K562 (cell line): ENCODE measurements at regions not wholly inside any gene's neighbourhood (a gene's known extent, or its start where the extent isn't known, plus 50 kb on each side); places are given as distances from the start of the nearest gene placed in this dataset.
A peak's percentile ranks its signal among the peaks of the same experiment; 100 is the strongest.

Experiments used
- ATAC-seq: fragments of 200-7000 bp; cut with Tn5 transposase; 3 replicates; pipeline ENCODE4 v1.9.1; 2020; ENCODE audit warnings: moderate library complexity
- BruUV-seq: library from RNA; stranded (reverse); fragments of 400-500 nt; replicated peaks from 2 replicates; lab custom pipeline; 2021; lab: Mats Ljungman, UMichigan
- CTCF ChIA-PET: fragments of 300-600 bp; formaldehyde crosslinking; extraction: SDS; loops from one replicate; lab custom pipeline; 2021; ENCODE audit warnings: low intra/inter-chr PET ratio; lab: Yijun Ruan, JAX
- POLR2A ChIA-PET: fragments of 300-600, 350-650 bp; sonication (Branson Sonifier 250); formaldehyde crosslinking; extraction: SDS; loops from one replicate; lab custom pipeline; 2021; ENCODE audit warnings: antibody characterized with exemption, inconsistent platforms; lab: Yijun Ruan, JAX
- DNase-seq, 4 experiments: peaks; one replicate each; pipeline versions ENCODE4 v3.0.0 to v3.0.0-alpha.2; 2011 to 2018; ENCODE audit warnings: low spot score in 3 of 4, mixed read lengths in 3 of 4; ENCODE audit errors: extremely low read depth in 1 of 4
- FAIRE-seq: peaks from 2 replicates; lab custom pipeline; 2011; peaks lifted over from hg19 to GRCh38; lab: Jason Lieb, UNC
- H2AFZ ChIP-seq: 2 replicates; pipeline ENCODE4 v1.6.0; 2011; ENCODE audit warnings: low read depth, low read length, control low read depth, inconsistent platforms
- H3K27ac ChIP-seq: fragments of 200-600 bp; 3 replicates; pipeline ENCODE4 v1.8.0; 2011; ENCODE audit warnings: low read depth, mild to moderate bottlenecking, control low read depth, inconsistent platforms, low read length, moderate library complexity, mixed read lengths; ENCODE audit errors: extremely low read depth
- H3K27me3 ChIP-seq, 2 experiments: fragments of 300-600 bp in 1 of 2; 2 replicates in 1 of 2; 3 replicates in 1 of 2; pipeline versions ENCODE4 v1.6.0 to v1.8.0; 2011; ENCODE audit warnings: inconsistent platforms in 2 of 2, low read length in 2 of 2, mild to moderate bottlenecking in 1 of 2, mixed read lengths in 1 of 2, moderate library complexity in 1 of 2; ENCODE audit not compliant: control insufficient read depth in 2 of 2, insufficient read depth in 2 of 2
- H3K36me3 ChIP-seq: fragments of 300-600 bp; 3 replicates; pipeline ENCODE4 v1.8.0; 2011; ENCODE audit warnings: mild to moderate bottlenecking, low read length, inconsistent platforms; ENCODE audit not compliant: control insufficient read depth, insufficient read depth
- H3K4me1 ChIP-seq, 2 experiments: fragments of 200-600 bp in 1 of 2; replicated peaks in 1 of 2; 2 replicates in 1 of 2; 3 replicates in 1 of 2; pipeline versions ENCODE4 v1.5.1 to v1.8.0; 2011; ENCODE audit warnings: inconsistent platforms in 2 of 2, low read length in 2 of 2, mild to moderate bottlenecking in 1 of 2, mixed read lengths in 1 of 2, moderate library complexity in 1 of 2; ENCODE audit not compliant: control insufficient read depth in 2 of 2, insufficient read depth in 2 of 2
- H3K4me2 ChIP-seq: 2 replicates; pipeline ENCODE4 v1.6.1; 2011; ENCODE audit warnings: low read length, control low read depth, inconsistent platforms, mixed read lengths; ENCODE audit not compliant: insufficient read depth
- H3K4me3 ChIP-seq: fragments of 200-600 bp; sonication (generic), shearing (Covaris generic); 2 replicates; pipeline ENCODE4 v1.5.1; 2016; ENCODE audit warnings: control low read depth, inconsistent platforms
- H3K79me2 ChIP-seq: fragments of 200-600 bp; 3 replicates; pipeline ENCODE4 v1.8.0; 2011; ENCODE audit warnings: low read length, inconsistent platforms; ENCODE audit not compliant: control insufficient read depth, insufficient read depth
- H3K9ac ChIP-seq, 2 experiments: 2 replicates each; pipeline versions ENCODE4 v1.6.0 to v1.6.1; 2011; ENCODE audit warnings: low read depth in 2 of 2, low read length in 2 of 2, control low read depth in 1 of 2, inconsistent platforms in 1 of 2, mild to moderate bottlenecking in 1 of 2, mixed read lengths in 1 of 2; ENCODE audit not compliant: insufficient read depth in 1 of 2
- H3K9me1 ChIP-seq: one replicate; pipeline ENCODE4 v1.6.0; 2011; ENCODE audit warnings: inconsistent platforms, mild to moderate bottlenecking, low read length, moderate library complexity; ENCODE audit not compliant: control insufficient read depth, insufficient read depth
- H3K9me3 ChIP-seq: replicated peaks from 2 replicates; pipeline ENCODE4 v1.5.1; 2011; ENCODE audit warnings: low read depth, low read length, inconsistent platforms; ENCODE audit not compliant: control insufficient read depth, insufficient read depth
- H4K20me1 ChIP-seq: replicated peaks from 2 replicates; pipeline ENCODE4 v1.6.1; 2011; ENCODE audit warnings: low read length, inconsistent platforms, mixed read lengths; ENCODE audit not compliant: control insufficient read depth, insufficient read depth
- DPF2 ChIP-seq: fragments of 450-650 bp; IDR thresholded peaks from 2 replicates; pipeline ENCODE4 v1.6.1; 2016
- FOXK1 ChIP-seq: sonication (generic); formaldehyde crosslinking; IDR thresholded peaks from 2 replicates; pipeline ENCODE4 v1.8.0; 2022; ENCODE audit warnings: missing genetic modification reagents, mild to moderate bottlenecking, borderline replicate concordance
- GTF2F1 ChIP-seq: IDR thresholded peaks from 2 replicates; pipeline ENCODE4 v1.6.1; 2011; ENCODE audit warnings: low read depth, low read length, improper control_type of control experiment
- HMGN3 ChIP-seq: IDR thresholded peaks from 2 replicates; pipeline ENCODE4 v1.6.1; 2011; ENCODE audit warnings: borderline replicate concordance, low read depth, mild to moderate bottlenecking, mixed read lengths, low read length; ENCODE audit not compliant: insufficient read length; ENCODE audit errors: extremely low read depth
- KLF1 ChIP-seq: fragments of 450-650 bp; IDR thresholded peaks from 2 replicates; pipeline ENCODE4 v1.6.1; 2016; ENCODE audit warnings: missing genetic modification characterization, missing compliant biosample characterization
- MYC ChIP-seq, 2 experiments: fragments of 250-450 bp in 1 of 2; sonication (Bioruptor Pico) in 1 of 2; IDR thresholded peaks; 2 replicates each; pipeline versions ENCODE4 v1.5.1 to v1.6.1; 2012 to 2021; ENCODE audit warnings: low read depth in 2 of 2, borderline replicate concordance in 1 of 2, improper control_type of control experiment in 1 of 2, low read length in 1 of 2, mild to moderate bottlenecking in 1 of 2, moderate library complexity in 1 of 2
- NFIC ChIP-seq: fragments of 450-650 bp; IDR thresholded peaks from 2 replicates; pipeline ENCODE4 v1.6.1; 2017; ENCODE audit warnings: mild to moderate bottlenecking, inconsistent platforms
- PHF8 ChIP-seq: fragments of 200-600 bp; sonication (generic); IDR thresholded peaks from 2 replicates; pipeline ENCODE4 v1.6.1; 2012; ENCODE audit warnings: mixed run types, mild to moderate bottlenecking, inconsistent platforms, low read length, moderate library complexity, borderline replicate concordance
- RAD51 ChIP-seq: fragments of 450-650 bp; IDR thresholded peaks from 2 replicates; pipeline ENCODE4 v1.7.1; 2016; ENCODE audit warnings: low read depth, mild to moderate bottlenecking, borderline replicate concordance
- RBM15 ChIP-seq: fragments of 200-400 bp; formaldehyde crosslinking; IDR thresholded peaks from 2 replicates; pipeline ENCODE4 v1.6.1; 2018; ENCODE audit warnings: mild to moderate bottlenecking, low read length, moderate library complexity; ENCODE audit not compliant: insufficient read depth
- SMARCA4 ChIP-seq: fragments of 450-650 bp; IDR thresholded peaks from 2 replicates; pipeline ENCODE4 v1.6.1; 2016
- TAF9B ChIP-seq: fragments of 450-650 bp; IDR thresholded peaks from 2 replicates; pipeline ENCODE4 v1.6.1; 2018; ENCODE audit warnings: mild to moderate bottlenecking; ENCODE audit not compliant: partially characterized antibody
- ZNF12 ChIP-seq: sonication (generic); formaldehyde crosslinking; IDR thresholded peaks from 2 replicates; pipeline ENCODE4 v1.4.0; 2020; ENCODE audit warnings: mild to moderate bottlenecking, missing genetic modification reagents
- WGBS: fragments of 100-300 bp; shearing (Covaris generic); methylation state at CpG from one replicate; pipeline ENCODE4 v1.1.6; 2016; ENCODE audit warnings: low coverage, mixed read lengths; ENCODE audit not compliant: insufficient coverage; ENCODE audit errors: missing lambda C conversion rate; 5-methylcytosine and 5-hydroxymethylcytosine counted together
- in situ Hi-C: fragments of 300-500 bp; cut with MboI; formaldehyde crosslinking; loops from 4 replicates; pipeline ENCODE4 v1.15.0; 2018; ENCODE audit warnings: inconsistent platforms, mixed read lengths
- intact Hi-C: fragments of 100-400 bp; cut with micrococcal nuclease; formaldehyde crosslinking; loops from 2 replicates; pipeline ENCODE4 v1.14.2; 2022
- TF ChIP-seq, protein P1 (sequence below): fragments of 150-350 bp; conservative IDR thresholded peaks from 2 replicates; pipeline ENCODE4 v1.6.1; 2014; ENCODE audit warnings: low read length
- TF ChIP-seq, protein P2 (sequence below): fragments of 250-450 bp; sonication (Bioruptor Pico); IDR thresholded peaks from 2 replicates; pipeline ENCODE4 v1.4.0; 2020; ENCODE audit warnings: mild to moderate bottlenecking
- TF ChIP-seq, protein P3 (sequence below), 2 experiments: fragments of 450-650 bp; IDR thresholded peaks; 2 replicates each; pipeline ENCODE4 v1.6.1; 2016

DNA sequence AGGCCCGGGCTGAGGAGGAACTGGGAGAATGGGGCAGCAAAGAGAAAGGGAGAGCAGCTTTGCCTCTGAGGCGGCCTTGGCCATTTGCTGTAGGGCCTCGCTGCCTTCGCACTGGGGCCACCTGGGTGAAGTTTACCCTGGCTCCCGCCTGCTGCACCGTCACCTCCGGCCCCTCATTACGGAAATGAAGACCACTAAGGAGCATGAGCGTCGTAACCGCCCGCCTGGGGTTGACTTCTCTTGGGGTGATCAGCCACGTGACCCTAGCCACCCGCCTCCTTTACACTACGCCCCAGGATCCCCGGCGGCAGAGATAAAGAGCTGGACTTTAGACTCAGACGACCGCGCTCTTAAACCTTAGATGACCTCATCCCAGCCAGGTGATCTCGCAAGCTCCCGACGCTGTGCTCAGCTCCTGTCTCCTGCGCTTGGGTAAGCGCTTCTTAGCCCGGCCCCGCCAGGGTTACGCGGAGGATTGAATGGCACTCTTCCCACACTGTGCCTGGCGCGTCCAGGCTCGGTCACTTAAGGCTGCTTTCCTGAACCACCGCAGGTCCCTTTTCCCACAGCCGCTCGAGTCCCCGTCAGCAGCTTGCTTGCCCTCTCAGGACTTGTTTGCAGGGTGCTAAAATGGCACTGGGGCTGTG is 107.9 kb upstream of the LARP1 start:
- intact Hi-C loops (loop anchor here (10.0 kb wide), 1 partner anchor 648 kb away; no protein-coding TSS in a partner anchor), in situ Hi-C loops (loop anchor here (10.0 to 25.0 kb wide), 3 partner anchors 158 to 640 kb away; partner anchors contain the start of gene KIF4B)
- peak overlapping the region; percentile 48 to 91; a peak in 3 of 4 replicates for H3K9ac ChIP-seq
- FAIRE-seq (no peak), DNase-seq (peak; percentile 70 to 86 (median 79)), ATAC-seq (peak; percentile 85)
- no peaks in the 10 kb centered on the region for H3K79me2 ChIP-seq
- ChIA-PET CTCF (interaction anchor here (0.6 to 1.3 kb wide), 2 partner anchors 165 to 403 kb away, joined by 3 to 7 read pairs; no protein-coding TSS in a partner anchor), POLR2A (interaction anchor here (0.6 to 1.5 kb wide), 7 partner anchors 16 to 402 kb away, joined by 3 to 4 read pairs (median 3); no protein-coding TSS in a partner anchor)
- H3K4me3 ChIP-seq, result peak overlapping the region; percentile 20; the same call in 1 of the 2 replicates
- BruUV-seq, result no TSS peak
- no peaks in the 10 kb centered on the region for H3K9me1 ChIP-seq
- H4K20me1 ChIP-seq, result no peaks in the 10 kb centered on the region
- H3K9me3 ChIP-seq, result no peaks in the 10 kb centered on the region
- H2AFZ ChIP-seq, result peak overlapping the region; percentile 91
- peak overlapping the region; percentile 24; the same call in 1 of the 3 replicates for H3K27ac ChIP-seq
- 23% methylated on average over 36 of the region's 36 CpGs for WGBS
- H3K4me1 ChIP-seq, result peaks cover 29 to 38% of the 10 kb centered on the region in 2 experiments
- H3K4me2 ChIP-seq, result peak overlapping the region; percentile 75
- no peaks in the 10 kb centered on the region for H3K36me3 ChIP-seq
- H3K27me3 ChIP-seq, result no peaks in the 10 kb centered on the region
- peak; percentile 75 for TF ChIP-seq SMARCA4
- TF ChIP-seq FOXK1 (CRISPR knock-in tag), result no peak
- no peak for TF ChIP-seq TAF9B
- no peak for TF ChIP-seq ZNF12 (CRISPR knock-in tag)
- TF ChIP-seq, protein P1, sequence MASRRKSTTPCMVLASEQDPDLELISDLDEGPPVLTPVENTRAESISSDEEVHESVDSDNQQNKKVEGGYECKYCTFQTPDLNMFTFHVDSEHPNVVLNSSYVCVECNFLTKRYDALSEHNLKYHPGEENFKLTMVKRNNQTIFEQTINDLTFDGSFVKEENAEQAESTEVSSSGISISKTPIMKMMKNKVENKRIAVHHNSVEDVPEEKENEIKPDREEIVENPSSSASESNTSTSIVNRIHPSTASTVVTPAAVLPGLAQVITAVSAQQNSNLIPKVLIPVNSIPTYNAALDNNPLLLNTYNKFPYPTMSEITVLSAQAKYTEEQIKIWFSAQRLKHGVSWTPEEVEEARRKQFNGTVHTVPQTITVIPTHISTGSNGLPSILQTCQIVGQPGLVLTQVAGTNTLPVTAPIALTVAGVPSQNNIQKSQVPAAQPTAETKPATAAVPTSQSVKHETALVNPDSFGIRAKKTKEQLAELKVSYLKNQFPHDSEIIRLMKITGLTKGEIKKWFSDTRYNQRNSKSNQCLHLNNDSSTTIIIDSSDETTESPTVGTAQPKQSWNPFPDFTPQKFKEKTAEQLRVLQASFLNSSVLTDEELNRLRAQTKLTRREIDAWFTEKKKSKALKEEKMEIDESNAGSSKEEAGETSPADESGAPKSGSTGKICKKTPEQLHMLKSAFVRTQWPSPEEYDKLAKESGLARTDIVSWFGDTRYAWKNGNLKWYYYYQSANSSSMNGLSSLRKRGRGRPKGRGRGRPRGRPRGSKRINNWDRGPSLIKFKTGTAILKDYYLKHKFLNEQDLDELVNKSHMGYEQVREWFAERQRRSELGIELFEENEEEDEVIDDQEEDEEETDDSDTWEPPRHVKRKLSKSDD, result 0 out of 2 replicates have a peak, but pooled peaks have one; percentile 49
- TF ChIP-seq, protein P2, sequence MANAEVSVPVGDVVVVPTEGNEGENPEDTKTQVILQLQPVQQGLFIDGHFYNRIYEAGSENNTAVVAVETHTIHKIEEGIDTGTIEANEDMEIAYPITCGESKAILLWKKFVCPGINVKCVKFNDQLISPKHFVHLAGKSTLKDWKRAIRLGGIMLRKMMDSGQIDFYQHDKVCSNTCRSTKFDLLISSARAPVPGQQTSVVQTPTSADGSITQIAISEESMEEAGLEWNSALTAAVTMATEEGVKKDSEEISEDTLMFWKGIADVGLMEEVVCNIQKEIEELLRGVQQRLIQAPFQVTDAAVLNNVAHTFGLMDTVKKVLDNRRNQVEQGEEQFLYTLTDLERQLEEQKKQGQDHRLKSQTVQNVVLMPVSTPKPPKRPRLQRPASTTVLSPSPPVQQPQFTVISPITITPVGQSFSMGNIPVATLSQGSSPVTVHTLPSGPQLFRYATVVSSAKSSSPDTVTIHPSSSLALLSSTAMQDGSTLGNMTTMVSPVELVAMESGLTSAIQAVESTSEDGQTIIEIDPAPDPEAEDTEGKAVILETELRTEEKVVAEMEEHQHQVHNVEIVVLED (CRISPR knock-in tag), result no peak
- TF ChIP-seq, protein P3, sequence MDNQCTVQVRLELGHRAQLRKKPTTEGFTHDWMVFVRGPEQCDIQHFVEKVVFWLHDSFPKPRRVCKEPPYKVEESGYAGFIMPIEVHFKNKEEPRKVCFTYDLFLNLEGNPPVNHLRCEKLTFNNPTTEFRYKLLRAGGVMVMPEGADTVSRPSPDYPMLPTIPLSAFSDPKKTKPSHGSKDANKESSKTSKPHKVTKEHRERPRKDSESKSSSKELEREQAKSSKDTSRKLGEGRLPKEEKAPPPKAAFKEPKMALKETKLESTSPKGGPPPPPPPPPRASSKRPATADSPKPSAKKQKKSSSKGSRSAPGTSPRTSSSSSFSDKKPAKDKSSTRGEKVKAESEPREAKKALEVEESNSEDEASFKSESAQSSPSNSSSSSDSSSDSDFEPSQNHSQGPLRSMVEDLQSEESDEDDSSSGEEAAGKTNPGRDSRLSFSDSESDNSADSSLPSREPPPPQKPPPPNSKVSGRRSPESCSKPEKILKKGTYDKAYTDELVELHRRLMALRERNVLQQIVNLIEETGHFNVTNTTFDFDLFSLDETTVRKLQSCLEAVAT (IDR thresholded peaks at IDR 0.05), result 0 out of 4 replicates have a peak, but pooled peaks of 1 of the 2 experiments have one; percentile 57
- no peak for TF ChIP-seq RBM15
- TF ChIP-seq GTF2F1, result no peak
- peak; percentile 83 for TF ChIP-seq DPF2
- TF ChIP-seq MYC (IDR thresholded peaks at IDR 0.05; ENCODE audit: low read depth, low read length), result peak; percentile 41; the same call in 1 of the 2 replicates
- no peak for TF ChIP-seq MYC (CRISPR knock-in tag; IDR thresholded peaks at IDR 0.05; ENCODE audit: borderline replicate concordance, low read depth)
- TF ChIP-seq RAD51, result peak; percentile 91
- peak; percentile 64; the same call in 1 of the 2 replicates for TF ChIP-seq KLF1
- TF ChIP-seq NFIC, result peak; percentile 31
- peak; percentile 43 for TF ChIP-seq HMGN3
- peak; percentile 13; the same call in 1 of the 2 replicates for TF ChIP-seq PHF8
